BJ (cell line): ENCODE measurements at regions not wholly inside any gene's neighbourhood (a gene's known extent, or its start where the extent isn't known, plus 50 kb on each side); places are given as distances from the start of the nearest gene placed in this dataset. TPM values are rescaled to one million over a fixed set of nuclear protein-coding genes. Genes with fewer than 3 reads are reported as not detected.
"Not testable (repeated sequence)": the region's sequence is repeated elsewhere in the genome, so short reads cannot be mapped to it uniquely, and the experiment has no call there.

Source experiments
- CTCF ChIA-PET: fragments of 350-600 bp; formaldehyde crosslinking; extraction: SDS; loops from one replicate; lab custom pipeline; 2021; ENCODE audit warnings: antibody characterized with exemption, inconsistent platforms; lab: Yijun Ruan, JAX
- POLR2A ChIA-PET: fragments of 300-600 bp; sonication (Branson Sonifier 250); formaldehyde crosslinking; extraction: SDS; loops from one replicate; lab custom pipeline; 2021; ENCODE audit warnings: antibody characterized with exemption; lab: Charles Lee
- DNase-seq: peaks from one replicate; pipeline ENCODE4 v3.0.0-alpha.2; 2011; ENCODE audit warnings: low read depth
- H3K27me3 ChIP-seq: 2 replicates; pipeline ENCODE4 v1.6.0; 2011; ENCODE audit warnings: low read length; ENCODE audit not compliant: control insufficient read depth, insufficient read depth
- H3K36me3 ChIP-seq: 2 replicates; pipeline ENCODE4 v1.5.1; 2011; ENCODE audit warnings: low read length; ENCODE audit not compliant: control insufficient read depth, insufficient read depth
- H3K4me3 ChIP-seq: 2 replicates; pipeline ENCODE4 v1.5.1; 2011; ENCODE audit warnings: low read depth, mild to moderate bottlenecking, control low read depth, low read length
- small RNA-seq: library from RNA; depleted of rRNA; stranded (forward); fragments of <200 nt; gene quantifications from one replicate; pipeline ENCODE3, GENCODE V24; 2012; ENCODE audit warnings: low replicate concordance, low read depth; ENCODE audit not compliant: insufficient read length
- TF ChIP-seq, protein P1 (sequence below): IDR thresholded peaks from 2 replicates; pipeline ENCODE4 v1.5.1; 2011; ENCODE audit warnings: low read depth, mild to moderate bottlenecking, control low read depth, inconsistent platforms, low read length, moderate library complexity; ENCODE audit not compliant: insufficient read depth

DNA sequence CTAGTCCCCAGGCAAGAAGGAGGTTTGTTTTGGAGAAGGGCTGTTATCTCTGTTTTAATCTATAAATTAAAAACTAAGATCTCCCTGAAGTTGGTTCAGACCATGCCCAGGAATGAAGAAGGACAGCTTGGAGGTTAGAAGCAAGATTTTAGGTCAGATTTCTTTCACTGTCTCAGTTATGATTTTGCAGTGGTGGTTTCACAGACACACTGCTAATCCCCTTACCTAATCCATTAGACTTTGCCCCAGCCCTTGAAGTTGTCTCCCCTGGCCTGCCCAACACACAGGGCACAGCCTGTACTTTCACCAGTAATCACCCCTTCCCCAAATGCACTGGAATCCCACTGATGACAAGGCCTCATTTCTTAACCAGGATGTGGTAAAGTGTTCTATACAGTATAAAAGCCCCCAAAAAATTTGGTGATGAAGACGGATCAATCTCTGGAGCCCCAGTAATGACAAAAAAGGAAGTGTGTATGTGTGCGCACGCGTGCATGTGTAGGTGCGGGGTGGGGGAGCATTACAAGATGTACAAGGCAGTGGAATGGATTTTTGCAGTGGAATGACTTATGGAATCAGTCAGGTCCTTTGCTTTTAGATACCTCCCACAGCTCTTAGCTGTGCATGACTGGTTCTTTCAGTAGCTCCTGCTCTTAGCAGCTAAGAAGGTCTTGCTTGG, 73.1 kb upstream of the TERB2 start:
- no peak for DNase-seq
- ChIA-PET CTCF (no interaction called here), POLR2A (no interaction called here)
- H3K36me3 ChIP-seq, result no peaks in the 10 kb centered on the region
- TF ChIP-seq, protein P1, sequence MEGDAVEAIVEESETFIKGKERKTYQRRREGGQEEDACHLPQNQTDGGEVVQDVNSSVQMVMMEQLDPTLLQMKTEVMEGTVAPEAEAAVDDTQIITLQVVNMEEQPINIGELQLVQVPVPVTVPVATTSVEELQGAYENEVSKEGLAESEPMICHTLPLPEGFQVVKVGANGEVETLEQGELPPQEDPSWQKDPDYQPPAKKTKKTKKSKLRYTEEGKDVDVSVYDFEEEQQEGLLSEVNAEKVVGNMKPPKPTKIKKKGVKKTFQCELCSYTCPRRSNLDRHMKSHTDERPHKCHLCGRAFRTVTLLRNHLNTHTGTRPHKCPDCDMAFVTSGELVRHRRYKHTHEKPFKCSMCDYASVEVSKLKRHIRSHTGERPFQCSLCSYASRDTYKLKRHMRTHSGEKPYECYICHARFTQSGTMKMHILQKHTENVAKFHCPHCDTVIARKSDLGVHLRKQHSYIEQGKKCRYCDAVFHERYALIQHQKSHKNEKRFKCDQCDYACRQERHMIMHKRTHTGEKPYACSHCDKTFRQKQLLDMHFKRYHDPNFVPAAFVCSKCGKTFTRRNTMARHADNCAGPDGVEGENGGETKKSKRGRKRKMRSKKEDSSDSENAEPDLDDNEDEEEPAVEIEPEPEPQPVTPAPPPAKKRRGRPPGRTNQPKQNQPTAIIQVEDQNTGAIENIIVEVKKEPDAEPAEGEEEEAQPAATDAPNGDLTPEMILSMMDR, result no peak
- H3K4me3 ChIP-seq, result no peak overlapping the region
- peaks cover 2% of the 10 kb centered on the region; the same call in 1 of the 2 replicates for H3K27me3 ChIP-seq

DNA sequence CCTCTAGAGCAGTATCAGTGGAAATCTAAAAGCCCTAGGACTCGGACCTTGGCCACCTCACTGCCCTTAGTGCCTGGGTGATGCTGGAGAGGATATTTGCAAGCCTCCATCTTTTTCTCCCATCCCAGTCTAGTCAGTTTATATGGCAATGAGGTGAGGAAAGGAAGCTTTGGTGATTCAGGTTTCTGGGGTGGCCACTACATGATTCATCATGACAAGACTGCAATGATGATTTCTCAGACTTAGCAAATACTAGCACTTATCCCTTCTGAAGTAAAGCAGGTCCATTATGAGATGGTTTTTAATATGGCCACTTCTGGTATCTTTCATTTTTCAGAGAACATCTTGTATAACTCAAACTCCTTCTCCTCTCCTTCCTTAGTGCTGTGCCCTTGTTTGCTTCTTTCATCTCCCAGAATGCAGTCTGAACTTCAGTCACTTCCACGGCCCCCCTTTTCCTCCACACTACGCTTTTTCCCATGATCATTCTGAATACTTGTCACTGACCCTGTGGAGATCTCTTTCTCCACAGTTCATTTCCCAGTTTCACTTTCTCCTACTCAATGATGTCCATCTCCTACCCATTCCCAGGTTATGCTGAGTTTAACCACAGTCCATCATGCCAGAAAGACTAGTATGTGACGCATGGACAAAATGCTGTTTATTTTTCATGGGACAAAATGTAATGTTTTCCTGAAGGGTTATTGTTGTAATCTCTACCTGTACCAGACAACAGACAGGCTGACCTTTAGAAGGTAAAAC, 57.4 kb upstream of the TERB2 start:
- H3K27me3 ChIP-seq, H3K36me3 ChIP-seq, POLR2A ChIA-PET, CTCF ChIA-PET, DNase-seq, H3K4me3 ChIP-seq: not testable (repeated sequence)

DNA sequence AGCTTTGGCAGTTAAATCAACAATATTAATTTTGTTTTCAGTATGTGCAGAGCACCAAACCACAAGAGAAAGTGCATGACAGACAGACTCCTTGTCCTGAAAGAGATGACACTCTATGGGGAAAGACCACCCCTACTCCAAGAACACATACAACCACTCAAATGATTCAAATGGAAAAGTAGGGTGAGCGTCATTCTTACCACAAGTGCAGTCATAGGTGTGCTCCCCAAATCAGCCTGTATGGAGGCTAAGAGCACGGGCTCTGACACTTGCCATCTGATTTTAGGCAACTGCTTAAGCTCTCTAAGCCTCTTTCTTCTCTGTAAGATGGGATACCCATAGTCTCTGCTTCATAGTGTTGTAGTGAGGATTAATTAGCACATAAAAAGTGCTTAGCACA, 56.7 kb upstream of the TERB2 start:
- POLR2A ChIA-PET, DNase-seq, CTCF ChIA-PET, H3K4me3 ChIP-seq, H3K27me3 ChIP-seq, H3K36me3 ChIP-seq: not testable (repeated sequence)

DNA sequence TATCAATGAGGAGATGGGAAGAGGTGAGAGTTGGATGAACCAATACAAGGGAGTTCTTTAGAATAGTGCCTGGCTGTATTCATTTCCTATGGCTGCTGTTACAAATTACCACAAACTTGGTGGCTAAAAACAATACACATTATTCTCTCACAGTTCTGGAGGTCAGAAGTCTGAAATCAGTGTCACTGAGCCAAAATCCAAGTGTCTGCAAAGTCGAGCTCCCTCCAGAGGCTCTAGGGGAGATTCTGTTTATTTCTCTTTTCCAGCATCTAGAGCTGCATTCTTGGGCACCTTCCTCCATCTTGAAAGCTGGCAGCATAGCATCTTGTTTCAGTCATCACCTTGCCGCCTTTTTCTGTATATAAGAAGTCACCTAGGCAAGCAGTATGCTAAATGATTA, 55.7 kb upstream of the TERB2 start:
- CTCF ChIA-PET, result interaction anchor here (0.6 kb wide), 1 partner anchor 49 kb away, joined by 4 read pairs; no protein-coding TSS in a partner anchor
- POLR2A ChIA-PET, H3K4me3 ChIP-seq, H3K36me3 ChIP-seq, DNase-seq, H3K27me3 ChIP-seq: not testable (repeated sequence)

DNA sequence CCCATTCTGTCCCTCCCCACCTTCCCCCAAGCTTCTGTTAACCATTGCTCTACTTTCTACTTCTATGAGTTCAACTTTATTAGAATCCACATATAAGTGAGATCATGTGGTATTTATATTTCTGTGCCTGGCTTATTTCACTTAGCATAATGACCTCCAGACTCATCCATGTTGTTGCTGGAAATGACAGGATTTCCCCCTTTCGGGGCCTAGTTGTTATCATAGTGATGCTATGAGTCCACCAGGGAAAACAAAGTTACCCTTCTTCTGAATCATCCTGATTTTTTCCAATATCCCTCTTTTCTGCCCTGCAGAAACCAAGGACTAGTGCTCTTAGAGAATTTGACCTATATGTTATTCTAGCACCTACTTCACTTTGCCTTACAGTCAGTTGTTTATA, 53.2 kb upstream of the TERB2 start:
- CTCF ChIA-PET, H3K36me3 ChIP-seq, H3K27me3 ChIP-seq, H3K4me3 ChIP-seq, POLR2A ChIA-PET, DNase-seq: not testable (repeated sequence)

DNA sequence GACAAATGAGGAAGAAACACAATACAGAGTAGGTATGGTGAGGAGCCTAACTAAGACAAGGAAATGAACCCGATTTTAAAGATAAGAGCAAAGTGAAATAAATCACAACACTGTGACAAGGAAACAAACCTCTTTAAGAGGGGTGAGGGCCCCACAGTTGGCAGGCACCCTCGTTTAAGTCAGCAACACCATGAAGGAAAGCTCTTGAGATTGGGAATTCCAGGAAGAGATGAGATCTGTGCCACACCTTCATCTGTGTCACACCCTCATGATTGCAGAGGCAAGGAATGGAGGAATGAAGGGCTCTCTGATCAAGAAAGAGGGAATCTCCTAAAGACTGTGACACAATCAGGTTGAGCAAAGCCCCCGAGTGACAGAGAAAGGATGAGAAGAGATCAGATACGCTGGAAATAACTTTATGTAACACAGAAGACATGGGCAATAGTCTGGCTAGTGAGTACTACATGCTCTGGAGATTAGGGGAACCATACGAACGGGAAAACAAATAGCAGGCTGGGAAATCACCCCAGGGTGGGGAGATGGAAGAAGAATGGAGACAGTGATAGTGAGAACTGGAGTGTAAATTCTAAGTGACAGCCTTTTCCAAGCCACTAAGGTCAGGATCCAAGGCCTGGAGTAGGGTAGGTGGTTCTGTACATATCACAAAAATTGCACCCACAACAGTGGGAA, 51.7 kb upstream of the TERB2 start:
- DNase-seq, H3K4me3 ChIP-seq, POLR2A ChIA-PET, H3K27me3 ChIP-seq, H3K36me3 ChIP-seq, CTCF ChIA-PET: not testable (repeated sequence)

Small RNA genes in the stretch of these regions (small RNA-seq; reads per million reads assigned to genes)
- not detected for gene RF00019
- gene RNU1-119P, result not detected
